ENCODE measurements at regions not wholly inside any gene's neighbourhood (a gene's known extent, or its start where the extent isn't known, plus 50 kb on each side); places are given as distances from the start of the nearest gene placed in this dataset.

DNA sequence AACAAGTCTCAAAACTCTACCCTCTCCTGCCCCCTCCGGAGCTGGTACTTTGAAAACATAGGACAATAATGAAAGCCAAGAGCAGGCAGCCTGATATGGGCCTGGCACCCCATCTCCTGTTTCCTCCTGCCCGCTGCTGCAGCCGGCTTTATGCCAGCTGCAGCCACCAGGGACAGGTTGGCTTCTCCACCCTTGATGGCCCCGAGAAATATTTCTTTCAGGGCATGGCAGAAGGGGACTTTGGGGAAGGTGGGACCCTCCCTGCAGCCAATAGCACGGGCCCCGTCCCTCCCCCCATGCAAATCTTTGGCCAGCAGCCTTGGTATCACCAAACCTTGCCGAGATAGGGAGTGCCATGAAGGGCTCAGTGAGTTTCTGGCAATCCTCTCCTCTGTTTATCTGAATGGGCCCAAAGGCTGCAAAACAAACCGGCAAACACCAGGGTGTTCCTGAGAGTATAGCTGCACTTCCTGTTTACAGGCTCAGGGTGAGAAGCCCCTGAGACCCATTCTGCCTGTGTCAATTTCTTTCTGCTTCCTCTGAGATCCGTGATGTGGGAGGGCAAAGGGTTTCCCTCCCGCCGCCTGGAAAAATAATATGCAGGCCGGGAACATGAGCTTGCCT is 73.4 kb upstream of the BOD1 start:
- H3K4me3 ChIP-seq (ENCODE audit: low read length) = peak overlapping the region; percentile 37
- no CpG with 5 or more reads among the region's 12 CpGs for WGBS (ENCODE audit: insufficient coverage, low lambda C conversion rate)

DNA sequence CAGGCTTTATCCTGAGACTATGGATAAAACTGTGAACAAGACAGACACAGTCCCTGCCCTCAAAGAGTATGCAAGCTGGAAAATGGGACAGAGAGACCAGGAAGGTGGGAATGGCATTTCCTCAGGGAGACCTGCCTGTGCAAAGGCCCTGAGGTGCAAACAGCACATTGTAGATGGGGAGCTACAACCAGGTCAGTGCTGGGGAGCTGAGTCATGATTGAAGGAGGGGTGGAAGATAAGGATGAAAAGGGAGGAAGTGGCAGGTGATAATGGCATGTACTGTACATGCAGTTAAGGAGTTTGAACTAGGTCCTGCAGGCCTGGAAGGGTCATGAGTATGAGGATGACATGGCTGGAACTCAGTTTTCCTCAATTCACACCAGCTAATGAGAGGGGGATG is 75.5 kb upstream of the BOD1 start:
- H3K36me3 ChIP-seq (ENCODE audit: control insufficient read depth, insufficient read depth, low read length) = no peaks in the 10 kb centered on the region
- H3K9me3 ChIP-seq (ENCODE audit: control insufficient read depth, low read depth, low read length) = peaks cover 13% of the 10 kb centered on the region
- peak in 1 of 2 donors; percentile 32 for DNase-seq
- peaks cover 9% of the 10 kb centered on the region for H3K4me1 ChIP-seq (ENCODE audit: control insufficient read depth, insufficient read depth, low read length)
- no peaks in the 10 kb centered on the region for H3K27me3 ChIP-seq (ENCODE audit: control insufficient read depth, insufficient read depth, low read length)
- no peak overlapping the region for H3K27ac ChIP-seq (ENCODE audit: low read length)
- H3K4me3 ChIP-seq (ENCODE audit: low read length) = no peak overlapping the region

More for the DNA sequence above, 73.4 kb upstream of the BOD1 start:
- Histone ChIP-seq H3K27me3 (ENCODE audit: control insufficient read depth, insufficient read depth, low read length) (no peaks in the 10 kb centered on the region), H3K27ac (ENCODE audit: low read length) (peak overlapping the region; percentile 84), H3K4me1 (ENCODE audit: control insufficient read depth, insufficient read depth, low read length) (peaks cover 9% of the 10 kb centered on the region), H3K36me3 (ENCODE audit: control insufficient read depth, insufficient read depth, low read length) (no peaks in the 10 kb centered on the region), H3K9me3 (ENCODE audit: control insufficient read depth, low read depth, low read length) (peaks cover 13% of the 10 kb centered on the region)
- DNase-seq = peak in 1 of 2 donors; percentile 36

DNA sequence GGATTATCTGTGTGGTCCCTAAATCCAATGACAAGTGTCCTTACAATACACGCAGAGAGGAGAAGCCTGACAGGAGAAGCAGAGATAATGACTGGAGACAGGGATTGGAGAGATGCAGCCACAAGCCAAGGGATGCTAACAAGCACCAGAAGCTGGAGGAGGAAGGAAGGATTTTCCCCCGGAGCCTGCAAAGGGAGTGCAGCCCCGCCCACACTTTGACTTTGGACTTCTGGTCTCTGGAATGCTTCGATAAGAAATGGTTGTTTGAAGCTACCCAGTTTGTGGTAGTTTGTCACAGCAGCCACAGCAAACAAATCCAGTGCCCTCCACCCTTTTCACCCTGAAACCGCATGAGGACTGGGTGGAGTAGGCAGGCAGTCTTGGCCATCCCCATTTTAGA is 77.2 kb upstream of the BOD1 start:
- peaks cover 13% of the 10 kb centered on the region for H3K9me3 ChIP-seq (ENCODE audit: control insufficient read depth, low read depth, low read length)
- H3K27ac ChIP-seq (ENCODE audit: low read length) = no peak overlapping the region
- H3K4me3 ChIP-seq (ENCODE audit: low read length) = no peak overlapping the region
- DNase-seq = peak; percentile 62 to 76
- no peaks in the 10 kb centered on the region for H3K27me3 ChIP-seq (ENCODE audit: control insufficient read depth, insufficient read depth, low read length)
- peaks cover 7% of the 10 kb centered on the region for H3K4me1 ChIP-seq (ENCODE audit: control insufficient read depth, insufficient read depth, low read length)
- H3K36me3 ChIP-seq (ENCODE audit: control insufficient read depth, insufficient read depth, low read length) = no peaks in the 10 kb centered on the region
- no CpG with 5 or more reads among the region's 5 CpGs for WGBS (ENCODE audit: insufficient coverage, low lambda C conversion rate)

DNA sequence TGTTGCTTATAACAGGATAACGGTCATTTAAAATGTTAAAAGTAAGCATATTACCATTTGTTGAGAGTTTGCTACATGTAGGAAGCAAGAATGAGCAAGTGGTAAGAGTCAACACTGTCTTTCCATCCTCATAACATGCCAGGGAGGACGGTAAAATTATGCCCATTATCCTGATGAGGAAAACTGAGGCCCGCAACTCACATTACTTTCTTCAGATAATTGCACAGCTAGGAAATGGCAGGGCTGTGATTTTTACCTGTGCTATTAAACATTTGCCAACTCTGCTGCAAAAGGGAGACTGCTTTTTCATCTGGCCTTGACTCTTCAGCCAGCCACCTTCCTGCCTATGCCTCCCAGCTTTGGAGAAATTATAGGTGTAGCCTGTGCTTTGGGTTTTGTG is 79.8 kb upstream of the BOD1 start:
- no peak for DNase-seq
- Histone ChIP-seq H3K27me3 (ENCODE audit: control insufficient read depth, insufficient read depth, low read length) (no peaks in the 10 kb centered on the region), H3K4me1 (ENCODE audit: control insufficient read depth, insufficient read depth, low read length) (no peaks in the 10 kb centered on the region), H3K36me3 (ENCODE audit: control insufficient read depth, insufficient read depth, low read length) (no peaks in the 10 kb centered on the region), H3K4me3 (ENCODE audit: low read length) (no peak overlapping the region), H3K27ac (ENCODE audit: low read length) (no peak overlapping the region), H3K9me3 (ENCODE audit: control insufficient read depth, low read depth, low read length) (peaks cover 13% of the 10 kb centered on the region)
- WGBS (ENCODE audit: insufficient coverage, low lambda C conversion rate) = 100% methylated on average over 1 of the region's 3 CpGs

DNA sequence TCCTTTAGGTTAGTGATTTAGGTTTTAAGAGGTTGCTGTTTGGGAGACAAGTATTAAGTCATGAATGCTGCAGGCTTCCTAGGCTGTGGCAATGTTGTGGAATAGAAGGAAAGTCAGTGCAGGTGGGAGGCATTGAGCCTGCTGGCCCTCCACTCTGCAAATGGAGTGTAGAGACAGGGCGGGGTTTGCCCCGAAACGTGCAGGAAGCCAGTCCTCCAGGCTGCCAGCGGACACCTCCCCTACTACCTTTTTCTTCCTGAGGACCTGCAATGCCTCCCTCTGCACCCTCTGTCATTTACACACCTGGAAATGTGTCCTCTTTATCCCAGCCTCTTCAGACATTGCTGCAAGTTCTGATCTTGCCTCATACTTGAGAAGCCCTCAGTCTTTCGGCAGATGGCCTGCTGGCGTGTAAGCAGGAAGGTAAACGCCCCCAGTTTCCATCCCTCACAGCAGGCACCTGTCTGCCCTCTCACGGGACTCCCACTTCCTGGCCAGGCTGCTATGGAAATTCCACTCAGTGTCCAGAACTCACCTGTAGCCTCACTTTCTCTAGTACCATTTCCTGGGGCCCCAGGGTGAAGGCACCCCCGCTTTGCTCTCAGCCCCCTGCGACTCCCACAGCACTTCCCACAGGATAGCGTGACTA is 81.6 kb upstream of the BOD1 start:
- Histone ChIP-seq H3K27ac (ENCODE audit: low read length) (no peak overlapping the region), H3K4me1 (ENCODE audit: control insufficient read depth, insufficient read depth, low read length) (no peaks in the 10 kb centered on the region), H3K36me3 (ENCODE audit: control insufficient read depth, insufficient read depth, low read length) (no peaks in the 10 kb centered on the region), H3K27me3 (ENCODE audit: control insufficient read depth, insufficient read depth, low read length) (no peaks in the 10 kb centered on the region), H3K9me3 (ENCODE audit: control insufficient read depth, low read depth, low read length) (peaks cover 11% of the 10 kb centered on the region), H3K4me3 (ENCODE audit: low read length) (no peak overlapping the region)
- WGBS (ENCODE audit: insufficient coverage, low lambda C conversion rate) = no CpG with 5 or more reads among the region's 11 CpGs
- no peak for DNase-seq

DNA sequence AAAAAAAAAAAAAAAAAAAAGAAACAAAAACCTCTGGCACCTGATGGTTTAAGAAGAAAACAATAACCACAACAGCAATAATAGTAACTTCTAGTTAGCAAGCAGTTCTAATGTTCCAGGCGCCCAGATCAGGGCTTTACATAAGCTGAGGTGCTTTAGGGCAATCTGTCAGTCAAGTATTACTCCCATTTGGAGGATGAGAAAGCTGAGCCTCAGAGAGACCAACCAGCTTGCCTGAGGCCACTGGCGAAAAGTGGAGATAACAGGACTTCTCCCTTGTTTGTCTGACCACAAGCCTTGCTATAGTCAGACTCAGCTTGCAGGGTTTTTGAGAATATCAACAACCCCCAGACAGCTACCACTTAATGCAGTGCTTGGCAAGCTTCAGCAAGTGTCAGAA is 83.5 kb upstream of the BOD1 start:
- DNase-seq = no peak
- H3K27ac ChIP-seq (ENCODE audit: low read length) = no peak overlapping the region
- WGBS (ENCODE audit: insufficient coverage, low lambda C conversion rate) = no CpG with 5 or more reads among the region's 2 CpGs

DNA sequence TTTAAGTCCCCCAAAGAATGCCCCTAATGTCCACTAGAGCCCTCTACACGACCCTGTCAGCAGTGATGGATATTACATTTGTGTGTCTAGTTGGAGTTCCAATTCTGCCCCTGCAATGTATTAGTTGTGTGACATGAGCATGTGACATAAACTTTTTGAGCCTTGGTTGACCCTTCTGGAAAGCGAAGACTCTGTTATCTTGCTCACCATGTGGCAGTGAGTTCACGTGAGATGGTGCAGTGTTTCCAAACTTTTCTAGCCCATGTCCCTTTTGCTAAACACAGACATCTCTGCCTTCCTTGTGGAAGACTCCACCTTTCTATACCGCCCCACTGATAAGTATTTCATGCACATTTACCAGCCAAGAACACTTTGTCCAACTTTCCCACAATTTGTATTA is 87.0 kb upstream of the BOD1 start:
- Histone ChIP-seq H3K4me3 (ENCODE audit: low read length) (no peak overlapping the region), H3K4me1 (ENCODE audit: control insufficient read depth, insufficient read depth, low read length) (no peaks in the 10 kb centered on the region), H3K27ac (ENCODE audit: low read length) (no peak overlapping the region), H3K9me3 (ENCODE audit: control insufficient read depth, low read depth, low read length) (no peaks in the 10 kb centered on the region), H3K27me3 (ENCODE audit: control insufficient read depth, insufficient read depth, low read length) (no peaks in the 10 kb centered on the region), H3K36me3 (ENCODE audit: control insufficient read depth, insufficient read depth, low read length) (no peaks in the 10 kb centered on the region)
- WGBS (ENCODE audit: insufficient coverage, low lambda C conversion rate) = 100% methylated on average over 2 of the region's 4 CpGs
- DNase-seq = no peak

More for the DNA sequence above, 83.5 kb upstream of the BOD1 start:
- no peaks in the 10 kb centered on the region for H3K9me3 ChIP-seq (ENCODE audit: control insufficient read depth, low read depth, low read length)
- H3K36me3 ChIP-seq (ENCODE audit: control insufficient read depth, insufficient read depth, low read length) = no peaks in the 10 kb centered on the region
- H3K27me3 ChIP-seq (ENCODE audit: control insufficient read depth, insufficient read depth, low read length) = no peaks in the 10 kb centered on the region
- H3K4me1 ChIP-seq (ENCODE audit: control insufficient read depth, insufficient read depth, low read length) = no peaks in the 10 kb centered on the region
- no peak overlapping the region for H3K4me3 ChIP-seq (ENCODE audit: low read length)

DNA sequence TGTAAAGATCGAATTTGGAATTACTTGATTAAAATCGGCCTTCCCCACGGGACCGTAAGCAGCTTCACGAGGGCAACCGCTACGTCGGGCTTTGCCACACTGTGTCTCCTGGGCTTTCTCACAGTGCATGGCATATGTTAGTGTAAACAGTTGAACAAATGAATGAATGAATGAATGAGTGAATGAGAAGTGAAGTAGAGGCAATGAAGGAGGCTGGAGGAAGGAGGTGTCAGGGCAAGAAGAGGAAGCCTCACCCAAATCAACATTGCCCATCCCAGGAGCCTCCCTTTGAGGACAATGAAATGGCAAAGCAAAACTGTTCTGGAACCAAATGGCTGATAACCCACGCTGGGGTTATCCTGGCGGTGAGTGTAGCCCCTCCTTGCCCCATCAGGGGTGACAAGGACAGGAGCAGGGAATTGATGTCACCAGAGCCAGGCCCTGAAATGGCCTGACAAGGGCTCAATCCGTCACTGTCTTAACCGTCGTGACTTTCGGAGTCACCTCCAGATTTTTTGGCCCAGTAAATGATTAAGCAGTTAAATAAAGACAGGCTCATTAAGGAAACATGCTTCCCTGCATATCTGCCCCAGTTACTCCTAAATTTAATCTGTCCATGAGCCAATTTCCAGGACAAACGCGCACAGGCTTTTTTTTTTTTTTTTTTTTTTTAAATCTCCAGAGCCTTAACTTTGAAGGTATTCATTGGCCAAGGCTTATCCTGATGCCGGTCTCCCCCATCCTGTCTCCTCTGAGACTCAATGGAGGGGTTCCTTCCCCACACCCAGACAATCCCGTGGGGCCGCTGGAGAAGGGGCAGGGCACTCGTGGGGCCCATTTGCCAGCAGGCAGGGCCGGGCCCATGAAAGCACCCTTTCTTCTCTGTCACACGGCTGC is 88.4 kb upstream of the BOD1 start:
- H3K36me3 ChIP-seq (ENCODE audit: control insufficient read depth, insufficient read depth, low read length) = no peaks in the 10 kb centered on the region
- no peak overlapping the region for H3K27ac ChIP-seq (ENCODE audit: low read length)
- no peaks in the 10 kb centered on the region for H3K27me3 ChIP-seq (ENCODE audit: control insufficient read depth, insufficient read depth, low read length)
- WGBS (ENCODE audit: insufficient coverage, low lambda C conversion rate) = 86% methylated on average over 3 of the region's 22 CpGs
- H3K9me3 ChIP-seq (ENCODE audit: control insufficient read depth, low read depth, low read length) = no peaks in the 10 kb centered on the region
- no peak overlapping the region for H3K4me3 ChIP-seq (ENCODE audit: low read length)
- no peaks in the 10 kb centered on the region for H3K4me1 ChIP-seq (ENCODE audit: control insufficient read depth, insufficient read depth, low read length)
- DNase-seq = no peak

DNA sequence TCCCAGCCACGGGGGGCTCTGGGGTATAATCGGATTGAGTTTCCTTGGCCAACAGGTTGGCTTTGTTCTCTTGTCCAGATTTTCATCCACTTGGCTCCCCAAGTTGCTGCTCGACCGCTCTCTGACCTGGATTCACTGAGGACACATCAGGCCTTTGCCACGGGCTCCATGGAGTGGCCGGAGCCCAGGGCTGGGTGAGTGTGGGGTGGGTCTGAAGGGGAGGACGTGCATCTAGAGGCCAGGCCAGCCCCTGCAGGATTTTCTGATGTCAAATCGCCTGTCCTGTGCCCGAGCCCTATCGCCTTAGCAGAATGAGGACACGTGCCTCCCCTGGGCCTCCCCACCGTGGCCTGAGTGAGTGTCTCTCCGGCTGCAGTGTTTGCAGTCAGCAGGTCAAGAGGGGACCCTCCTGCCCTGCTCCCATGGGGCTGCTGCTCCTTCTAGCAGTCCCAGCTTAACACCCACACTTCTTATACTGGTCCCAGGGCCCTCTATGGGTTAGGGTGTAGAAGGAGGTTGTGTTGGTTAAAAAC is 89.1 kb upstream of the BOD1 start:
- H3K27ac ChIP-seq (ENCODE audit: low read length) = no peak overlapping the region
- H3K36me3 ChIP-seq (ENCODE audit: control insufficient read depth, insufficient read depth, low read length) = no peaks in the 10 kb centered on the region
- H3K4me3 ChIP-seq (ENCODE audit: low read length) = no peak overlapping the region
- no CpG with 5 or more reads among the region's 13 CpGs for WGBS (ENCODE audit: insufficient coverage, low lambda C conversion rate)
- H3K9me3 ChIP-seq (ENCODE audit: control insufficient read depth, low read depth, low read length) = no peaks in the 10 kb centered on the region
- DNase-seq = no peak
- no peaks in the 10 kb centered on the region for H3K4me1 ChIP-seq (ENCODE audit: control insufficient read depth, insufficient read depth, low read length)
- H3K27me3 ChIP-seq (ENCODE audit: control insufficient read depth, insufficient read depth, low read length) = no peaks in the 10 kb centered on the region

DNA sequence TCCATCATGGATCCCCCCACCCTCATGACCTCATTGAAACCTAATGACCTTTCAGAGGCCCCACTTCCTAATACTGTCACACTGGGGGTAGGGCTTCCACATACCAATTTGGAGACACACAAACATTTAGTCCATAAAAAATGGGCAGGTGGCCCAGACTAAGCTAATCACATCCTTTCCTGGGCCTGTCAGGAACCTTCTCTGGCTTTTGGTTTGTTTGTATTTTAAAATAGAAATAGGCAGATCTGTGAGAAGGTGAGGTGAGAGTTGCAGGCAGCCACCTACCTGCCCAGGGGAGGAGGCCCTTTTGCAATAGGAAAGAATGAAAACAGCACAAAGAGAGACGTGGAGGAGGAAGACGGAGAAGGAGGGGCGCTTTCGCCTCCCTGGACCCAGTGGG is 90.2 kb upstream of the BOD1 start:
- no CpG with 5 or more reads among the region's 4 CpGs for WGBS (ENCODE audit: insufficient coverage, low lambda C conversion rate)
- Histone ChIP-seq H3K36me3 (ENCODE audit: control insufficient read depth, insufficient read depth, low read length) (no peaks in the 10 kb centered on the region), H3K27me3 (ENCODE audit: control insufficient read depth, insufficient read depth, low read length) (no peaks in the 10 kb centered on the region), H3K4me1 (ENCODE audit: control insufficient read depth, insufficient read depth, low read length) (no peaks in the 10 kb centered on the region), H3K27ac (ENCODE audit: low read length) (no peak overlapping the region), H3K9me3 (ENCODE audit: control insufficient read depth, low read depth, low read length) (no peaks in the 10 kb centered on the region), H3K4me3 (ENCODE audit: low read length) (no peak overlapping the region)
- DNase-seq = no peak

All from large intestine (tissue), 3 donors.